ENCODE measurements at regions not wholly inside any gene's neighbourhood (a gene's known extent, or its start where the extent isn't known, plus 50 kb on each side); places are given as distances from the start of the nearest gene placed in this dataset.
"Not testable (repeated sequence)": the region's sequence is repeated elsewhere in the genome, so short reads cannot be mapped to it uniquely, and the experiment has no call there.

DNA sequence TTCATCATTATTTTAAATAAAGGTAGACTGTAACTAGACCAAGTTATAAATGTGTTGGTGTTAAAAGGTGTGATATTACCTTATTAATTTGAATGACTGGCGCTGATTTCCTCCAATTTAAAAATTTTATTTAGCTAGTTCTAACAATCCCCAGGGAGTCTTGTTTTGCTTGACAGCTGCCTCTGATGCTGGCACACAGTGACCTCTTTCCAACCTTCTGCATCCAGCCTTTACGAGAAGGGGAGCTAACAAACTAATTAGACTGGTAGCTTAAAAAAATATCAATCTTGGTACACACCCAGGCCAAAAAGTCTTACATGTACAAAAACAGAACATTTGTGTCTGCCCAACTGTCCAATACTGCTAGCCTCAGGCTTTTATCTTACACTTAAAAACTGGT, 51.8 kb upstream of the ENPEP start:
- DNase-seq = no peak

DNA sequence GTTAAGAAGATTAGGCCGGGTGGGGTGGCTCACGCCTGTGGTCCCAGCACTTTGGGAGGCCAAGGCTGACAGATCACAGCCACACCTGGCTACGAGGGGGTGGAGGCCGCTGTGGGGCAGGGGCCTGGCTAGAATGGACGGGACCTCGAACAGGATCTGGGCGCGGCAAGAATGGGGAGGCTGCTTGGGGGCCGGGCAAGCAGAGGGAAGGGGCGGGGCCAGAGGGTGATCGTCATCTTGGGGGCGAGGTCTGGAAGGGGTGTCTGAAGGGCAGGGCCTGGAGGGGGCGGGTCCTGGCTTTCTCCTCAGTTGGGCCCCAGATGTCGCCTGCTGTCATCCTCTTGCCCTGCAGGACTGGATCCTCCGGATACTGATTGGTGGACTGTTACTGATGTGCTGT, 57.3 kb upstream of the ENPEP start:
- no peak for DNase-seq

DNA sequence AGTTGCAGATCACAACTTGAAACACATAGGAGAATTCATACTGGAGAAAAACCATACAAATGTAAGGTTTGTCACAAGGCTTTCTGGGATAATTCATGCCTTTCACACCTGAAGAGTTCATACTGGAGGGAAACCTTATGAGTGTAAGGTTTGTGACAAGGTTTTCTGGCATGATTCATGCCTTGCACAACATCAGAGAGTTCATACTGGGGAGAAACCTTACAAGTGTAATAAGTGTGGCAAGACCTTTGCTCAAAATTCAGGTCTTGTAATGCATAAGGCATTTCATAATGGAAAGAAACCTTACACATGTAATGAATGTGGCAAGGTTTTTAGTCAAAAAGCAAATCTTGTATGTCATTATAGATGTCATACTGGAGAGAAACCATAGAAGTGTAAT, 58.8 kb upstream of the ENPEP start:
- DNase-seq = no peak

DNA sequence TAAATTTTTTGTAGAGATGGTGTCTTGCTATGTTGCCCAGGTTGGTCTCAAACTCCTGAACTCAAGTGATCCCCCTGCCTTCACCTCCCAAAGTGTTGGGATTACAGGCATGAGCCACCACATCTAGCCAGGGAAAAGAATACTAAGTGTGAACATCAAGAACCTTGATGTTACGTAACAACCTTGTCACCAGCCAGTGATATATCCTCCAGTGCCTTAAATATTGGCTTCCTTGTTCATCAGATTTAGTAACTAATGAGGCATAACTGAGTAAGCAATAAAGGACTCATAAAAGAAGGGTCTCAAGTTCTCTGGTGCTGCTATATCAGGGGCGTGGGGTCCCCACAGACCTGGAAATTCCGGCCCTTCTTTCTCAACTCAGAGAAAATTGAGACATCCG, 60.5 kb upstream of the ENPEP start:
- DNase-seq = no peak

DNA sequence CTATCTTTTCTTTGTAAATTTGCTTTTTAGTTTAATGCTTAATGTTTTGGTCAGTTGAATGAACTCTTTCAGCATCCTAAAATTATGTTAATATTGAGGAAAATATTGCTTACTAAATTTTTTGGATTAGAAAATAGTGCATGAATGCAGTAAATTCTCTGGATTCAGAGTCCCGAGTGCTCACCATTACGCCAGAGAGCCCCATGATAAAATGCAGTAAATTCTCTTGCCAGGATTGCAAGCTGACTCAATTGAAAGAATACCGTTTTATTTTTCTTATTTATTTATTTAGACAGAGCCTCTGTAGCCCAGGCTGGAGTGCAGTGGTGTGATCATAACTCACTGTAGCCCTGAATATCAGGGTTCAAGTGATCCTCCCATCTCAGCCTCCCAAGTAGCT, 60.9 kb upstream of the ENPEP start:
- DNase-seq = no peak

DNA sequence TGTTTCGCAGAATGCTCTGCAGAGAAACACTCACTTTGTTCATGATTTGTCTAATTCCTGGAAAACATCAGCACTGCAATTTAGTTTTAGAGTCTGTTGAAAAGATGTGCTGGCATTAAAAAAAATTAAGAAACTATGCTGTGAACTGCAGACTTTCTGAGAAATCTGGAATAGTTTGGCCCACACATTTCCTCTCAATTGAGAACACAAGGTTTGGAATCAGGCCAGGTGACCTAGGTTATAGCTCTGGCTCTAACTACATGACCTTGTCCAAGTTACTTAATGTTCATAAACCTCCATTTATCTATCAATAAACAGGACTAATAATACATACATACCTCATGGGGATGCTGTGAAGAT, 61.4 kb upstream of the ENPEP start:
- DNase-seq = no peak

DNA sequence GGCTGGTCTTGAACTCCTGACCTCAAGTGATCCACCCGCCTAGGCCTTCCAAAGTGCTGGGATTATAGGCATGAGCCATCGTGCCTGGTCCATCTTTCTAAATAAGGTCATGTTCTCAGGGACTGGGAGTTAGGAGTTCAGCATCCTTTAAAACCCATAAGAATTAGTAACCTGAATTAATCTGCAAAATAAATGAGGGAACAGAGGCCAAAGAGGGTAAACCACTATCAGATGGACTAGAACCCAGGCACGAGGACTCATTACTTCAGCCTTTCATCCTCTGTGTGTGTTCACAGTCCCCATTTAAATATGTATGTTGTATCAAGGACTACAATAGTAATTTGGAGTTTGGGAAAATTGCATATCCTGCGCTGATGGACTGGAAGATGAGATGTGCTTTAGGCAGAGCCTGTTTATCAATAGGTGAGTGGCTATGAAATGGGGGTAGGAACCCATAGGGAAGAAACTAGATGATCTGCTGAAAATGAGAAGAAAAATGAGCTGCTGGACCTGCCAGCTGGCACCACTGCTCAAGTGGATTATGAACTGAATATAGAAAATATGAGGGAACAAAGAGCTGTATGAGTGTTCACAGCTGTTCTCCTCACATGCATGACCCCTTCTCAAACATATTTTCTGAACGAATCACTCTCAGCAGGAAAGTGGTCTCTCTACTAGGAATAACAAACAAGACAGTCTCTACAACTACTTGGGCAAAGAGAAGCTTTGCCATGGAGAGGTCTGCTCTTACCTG, 62.0 kb upstream of the ENPEP start:
- peak; percentile 43 for DNase-seq

DNA sequence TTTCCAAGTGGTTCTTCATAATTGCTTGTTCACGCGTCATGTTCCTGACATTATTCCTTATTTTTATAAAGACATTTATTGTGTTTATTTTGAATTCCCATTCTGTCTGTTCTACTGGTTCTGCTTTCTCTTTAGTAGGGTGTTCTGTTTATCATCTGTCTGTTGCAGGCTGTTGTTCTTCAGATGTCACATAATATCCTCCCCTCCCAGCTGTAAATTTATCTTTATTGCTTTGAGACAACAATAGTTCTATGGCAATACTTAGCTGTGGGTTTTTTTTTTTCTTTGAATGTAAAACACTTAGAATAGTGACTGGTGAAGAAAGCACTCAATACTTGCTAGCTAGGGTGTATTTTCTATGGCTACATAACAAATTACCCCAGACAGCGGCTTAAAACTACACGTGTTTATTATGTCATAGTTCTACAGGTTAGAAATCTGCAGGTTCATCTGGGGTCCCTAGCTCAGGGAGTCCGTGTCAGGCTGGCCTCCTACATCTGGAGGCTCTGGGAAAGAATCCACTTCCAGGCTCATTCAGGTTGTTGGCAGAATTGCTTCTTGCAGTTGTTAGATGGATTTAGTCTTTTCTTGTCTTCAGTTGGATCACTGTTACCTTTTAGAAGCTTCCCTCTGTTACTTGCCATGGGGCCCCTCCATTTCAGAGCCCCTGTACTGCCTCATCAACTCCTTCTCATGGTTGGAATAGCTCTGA, 63.4 kb upstream of the ENPEP start:
- DNase-seq = peak; percentile 31

DNA sequence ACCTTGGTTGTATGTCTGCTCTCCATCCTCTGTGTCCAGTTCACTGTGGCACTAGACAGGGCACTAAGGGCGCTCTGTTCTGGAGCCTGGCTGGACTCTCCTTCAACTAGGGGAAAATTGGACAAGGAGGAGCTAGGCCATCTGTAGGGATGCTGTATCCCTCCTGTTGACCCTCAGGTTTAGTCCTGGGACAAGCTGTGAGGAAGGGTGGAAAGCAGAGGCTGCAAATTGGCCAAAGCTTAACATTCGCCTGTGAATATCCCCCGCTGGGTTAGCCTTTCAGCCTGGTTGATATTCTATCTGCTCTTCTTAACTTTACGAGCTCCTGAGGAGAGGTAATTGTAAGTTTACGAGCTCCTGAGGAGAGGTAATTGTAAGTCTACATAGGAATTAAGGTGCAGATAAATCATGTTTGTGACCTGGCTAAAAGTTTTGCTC, 64.4 kb upstream of the ENPEP start:
- peak; percentile 86 for DNase-seq

DNA sequence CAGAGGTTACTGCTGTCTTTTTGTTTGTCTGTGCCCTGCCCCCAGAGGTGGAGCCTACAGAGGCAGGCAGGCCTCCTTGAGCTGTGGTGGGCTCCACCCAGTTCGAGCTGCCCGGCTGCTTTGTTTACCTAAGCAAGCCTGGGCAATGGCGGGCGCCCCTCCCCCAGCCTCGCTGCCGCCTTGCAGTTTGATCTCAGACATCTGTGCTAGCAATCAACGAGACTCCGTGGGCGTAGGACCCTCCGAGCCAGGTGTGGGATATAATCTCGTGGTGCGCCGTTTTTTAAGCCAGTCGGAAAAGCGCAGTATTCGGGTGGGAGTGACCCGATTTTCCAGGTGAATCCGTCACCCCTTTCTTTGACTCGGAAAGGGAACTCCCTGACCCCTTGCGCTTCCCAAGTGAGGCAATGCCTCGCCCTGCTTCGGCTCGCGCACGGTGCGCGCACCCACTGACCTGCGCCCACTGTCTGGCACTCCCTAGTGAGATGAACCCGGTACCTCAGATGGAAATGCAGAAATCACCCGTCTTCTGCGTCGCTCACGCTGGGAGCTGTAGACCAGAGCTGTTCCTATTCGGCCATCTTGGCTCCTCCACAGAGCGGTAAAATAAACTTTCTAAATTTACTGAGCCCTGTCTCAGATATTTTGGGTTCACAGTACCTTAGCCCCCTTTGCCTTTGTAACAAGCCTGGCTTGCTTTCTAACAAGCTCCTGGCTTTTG, 64.9 kb upstream of the ENPEP start:
- DNase-seq = not testable (repeated sequence)

DNA sequence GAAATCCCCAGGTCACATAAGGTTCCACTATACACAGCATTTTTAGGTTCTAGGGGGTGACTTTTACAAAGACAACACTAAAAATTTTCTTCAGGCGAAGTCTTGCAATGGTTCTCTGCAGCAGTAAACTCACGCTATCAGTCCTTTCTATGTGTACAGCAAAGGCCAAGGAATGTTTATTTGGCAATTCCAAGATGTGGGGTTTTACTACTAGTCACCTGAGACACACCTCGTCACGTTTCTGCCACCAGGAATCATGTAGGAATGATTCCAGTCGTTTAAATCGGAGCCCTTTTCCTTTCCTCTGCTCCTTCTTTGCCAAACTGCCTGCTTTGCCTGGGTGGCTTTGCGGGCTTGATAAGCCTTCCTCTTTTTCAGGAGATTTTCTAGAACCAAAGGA, 75.9 kb upstream of the ENPEP start:
- DNase-seq = no peak

DNA sequence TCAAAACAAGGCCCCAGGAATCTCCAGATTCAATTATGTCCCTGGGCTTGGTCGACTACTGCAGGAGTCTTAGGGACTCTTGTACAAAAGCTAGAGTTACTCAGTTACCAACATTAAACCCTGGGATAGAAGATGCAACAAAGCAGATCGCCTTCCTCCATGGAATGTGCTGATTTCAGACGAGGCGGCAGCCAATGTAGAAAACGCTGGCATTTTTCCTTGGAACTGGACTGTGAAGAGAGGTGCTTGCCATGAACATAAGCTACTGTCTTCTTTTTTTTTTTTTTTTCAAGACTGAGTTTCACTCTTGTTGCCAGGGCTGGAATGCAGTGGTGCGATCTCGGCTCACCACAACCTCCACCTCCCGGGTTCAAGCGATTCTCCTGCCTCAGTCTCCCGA, 76.9 kb upstream of the ENPEP start:
- not testable (repeated sequence) for DNase-seq

DNA sequence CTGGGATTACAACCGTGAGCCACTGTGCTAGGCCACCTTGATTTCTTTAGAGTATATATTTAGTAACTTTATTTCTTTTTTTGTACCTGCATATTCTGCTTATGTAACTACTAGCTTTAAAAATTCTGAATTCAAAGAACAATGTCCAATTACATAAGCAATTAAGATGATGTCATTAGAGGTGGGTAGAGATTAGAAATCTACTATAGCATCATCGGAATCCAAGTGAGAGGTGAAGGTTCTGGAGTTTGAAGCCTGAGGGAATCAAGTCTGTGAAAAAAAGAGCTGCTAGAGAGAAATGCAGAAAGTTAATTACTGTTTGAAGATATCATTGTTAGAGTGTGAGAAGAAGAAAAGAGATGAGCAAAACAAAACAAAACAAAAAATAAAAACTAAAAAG, 79.0 kb upstream of the ENPEP start:
- no peak for DNase-seq

DNA sequence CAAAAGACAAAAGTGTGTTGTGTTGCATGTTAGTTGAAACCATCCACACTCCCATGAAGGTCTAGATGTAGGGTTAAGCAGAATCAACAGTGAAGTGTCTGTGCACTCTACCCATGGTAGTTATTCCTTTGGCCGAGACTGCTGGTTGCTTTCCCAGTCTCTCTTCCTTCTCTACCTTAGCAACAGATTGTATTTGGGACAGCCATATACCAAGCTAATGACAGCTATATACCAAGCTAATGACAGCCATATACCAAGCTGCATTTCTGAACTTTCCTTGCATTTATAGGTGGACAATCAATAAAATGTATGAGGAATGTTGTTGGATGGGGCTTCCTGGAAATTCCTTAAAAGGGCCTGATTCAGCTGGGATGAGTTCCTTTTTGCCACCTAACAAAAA, 80.5 kb upstream of the ENPEP start:
- no peak for DNase-seq

DNA sequence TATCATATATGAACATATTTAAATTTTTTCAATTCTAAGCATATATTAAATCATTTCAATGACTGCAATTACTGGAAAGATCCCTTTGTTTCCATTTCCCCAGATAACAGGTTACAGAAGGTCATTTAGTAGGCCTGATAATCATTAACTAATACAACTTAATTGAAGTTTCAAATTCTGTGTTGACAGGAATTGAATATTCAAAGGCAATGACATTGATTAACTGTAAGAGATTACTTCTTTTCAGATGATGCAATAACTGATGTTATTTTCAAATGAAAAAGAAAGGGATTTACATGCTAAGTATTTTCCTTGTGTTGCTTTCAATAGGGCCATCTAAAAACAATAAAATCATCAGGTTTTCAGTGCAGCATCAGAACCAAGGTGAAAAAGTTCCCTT, 81.1 kb upstream of the ENPEP start:
- DNase-seq = no peak

DNA sequence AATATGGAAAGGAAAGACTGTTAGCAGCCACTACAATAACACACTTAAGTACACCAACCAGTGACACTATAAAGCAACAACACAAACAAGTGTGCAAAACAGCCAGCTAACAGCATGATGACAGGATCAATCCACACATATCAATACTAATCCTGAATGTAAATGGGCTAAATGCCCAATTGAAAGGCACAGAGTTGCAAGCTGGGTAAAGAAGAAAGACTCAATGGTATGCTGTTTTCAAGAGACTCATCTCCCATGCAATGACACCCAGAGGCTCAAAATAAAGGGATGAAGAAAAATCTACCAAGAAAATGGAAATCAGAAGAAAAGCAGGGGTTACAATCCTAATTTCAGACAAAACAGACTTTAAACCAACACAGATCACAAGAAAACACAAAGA, 94.2 kb upstream of the ENPEP start:
- DNase-seq = no peak

DNA sequence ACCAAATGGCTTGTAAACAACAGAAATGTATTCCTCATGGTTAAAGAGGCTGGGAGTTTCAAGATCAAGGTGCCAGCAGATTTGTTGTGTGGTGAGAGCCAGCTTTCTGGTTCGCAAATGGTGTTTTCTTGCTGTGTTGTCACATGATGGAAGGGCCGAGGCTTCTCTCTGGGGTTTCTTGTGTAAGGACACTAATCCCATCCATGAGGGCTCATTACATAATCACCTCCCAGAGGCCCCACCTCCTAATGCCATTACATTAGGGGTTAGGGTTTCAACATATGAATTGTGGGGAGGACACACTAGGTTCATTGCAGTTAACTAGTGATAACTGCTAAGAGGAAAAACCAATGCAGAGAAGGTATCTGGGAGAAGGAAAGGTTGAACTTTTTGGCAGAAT, 103.5 kb upstream of the ENPEP start:
- no peak for DNase-seq

DNA sequence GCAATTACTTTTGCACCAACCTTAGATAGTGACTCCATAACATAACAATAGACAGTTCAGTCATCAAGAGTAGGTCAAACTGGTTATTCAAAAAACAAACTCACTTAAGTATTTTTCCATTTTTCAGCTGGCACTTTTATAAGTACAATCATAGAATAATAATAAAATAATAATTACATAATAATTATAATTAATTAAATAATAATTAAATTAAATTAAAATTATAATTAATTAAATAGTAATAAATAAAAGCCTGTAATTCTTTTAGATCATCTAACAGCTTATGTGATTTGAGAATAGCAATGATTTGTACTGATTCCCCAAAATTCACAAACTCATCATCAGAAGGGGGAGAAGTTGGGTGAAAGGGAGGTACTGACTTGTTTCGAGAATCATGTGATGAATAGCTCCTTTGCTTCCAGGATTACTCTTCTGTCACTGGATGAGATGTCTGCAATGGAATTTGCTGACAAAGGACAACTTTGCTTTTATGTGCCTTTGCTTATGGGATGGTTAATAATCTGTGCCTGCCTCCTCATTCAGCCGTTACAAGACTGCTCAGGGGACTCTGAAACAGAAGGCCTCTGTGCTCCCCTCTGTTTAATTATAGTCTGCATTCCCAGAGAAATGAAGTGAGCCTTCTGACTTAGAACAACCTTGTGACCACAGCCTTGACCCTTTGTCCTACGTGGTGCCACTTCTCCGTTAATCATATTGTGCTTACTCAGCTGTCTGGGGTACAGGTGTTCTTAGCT, 104.8 kb upstream of the ENPEP start:
- no peak for DNase-seq

DNA sequence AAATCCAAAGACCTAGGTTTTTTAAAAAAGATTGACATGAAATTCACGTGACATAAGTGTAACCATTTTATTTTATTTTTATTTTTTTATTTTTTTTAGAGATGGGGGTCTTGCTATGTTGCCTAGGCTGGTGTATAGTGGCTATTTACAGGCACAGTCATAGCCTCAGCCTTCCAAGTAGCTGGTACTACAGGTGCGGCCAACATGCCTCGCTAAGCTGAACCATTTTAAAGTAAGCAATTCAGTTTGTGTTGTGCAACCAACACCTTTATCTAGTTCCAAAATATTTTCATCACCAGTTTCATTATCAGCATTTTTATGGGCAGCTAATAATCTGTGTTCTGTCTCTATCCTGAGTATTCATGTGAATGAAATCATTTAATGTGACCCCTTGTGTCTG, 107.5 kb upstream of the ENPEP start:
- no peak for DNase-seq

DNA sequence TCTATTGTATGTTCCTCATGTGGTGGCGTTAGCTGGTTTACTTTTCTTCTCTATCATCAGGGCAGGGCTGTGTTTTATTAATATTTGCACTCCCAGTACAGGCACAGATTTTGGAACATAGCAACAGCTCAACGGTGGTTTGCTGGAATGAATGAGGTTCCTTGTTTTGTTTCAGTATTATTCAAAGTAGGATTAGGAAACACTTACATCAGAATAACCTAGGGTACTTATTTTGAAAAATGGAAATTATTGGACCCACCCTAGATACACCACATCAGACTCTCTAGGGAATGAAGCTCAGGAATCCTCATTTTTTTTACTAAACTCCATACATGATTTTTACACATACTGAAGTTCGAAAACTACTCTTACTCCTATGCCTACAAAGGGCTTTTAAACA, 108.8 kb upstream of the ENPEP start:
- no peak for DNase-seq

DNA sequence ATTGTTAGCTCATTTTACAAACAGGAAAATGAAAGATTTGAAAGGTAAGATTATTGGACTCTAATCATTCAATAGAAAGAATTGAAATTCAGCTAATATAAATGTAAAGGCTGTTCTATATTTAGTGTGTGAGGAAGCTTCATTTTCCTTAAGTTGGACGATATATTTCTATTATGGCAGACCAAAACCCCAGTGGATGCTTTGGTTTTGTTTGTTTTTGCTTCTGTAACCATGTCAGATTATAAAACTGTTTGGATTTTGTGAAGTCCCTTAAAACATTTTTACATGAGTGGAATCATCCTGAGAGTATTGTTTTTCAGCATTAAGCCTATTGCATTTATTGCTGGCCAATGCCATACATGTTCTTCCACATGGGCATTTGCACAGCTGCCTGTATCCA, 110.2 kb upstream of the ENPEP start:
- no peak for DNase-seq

DNA sequence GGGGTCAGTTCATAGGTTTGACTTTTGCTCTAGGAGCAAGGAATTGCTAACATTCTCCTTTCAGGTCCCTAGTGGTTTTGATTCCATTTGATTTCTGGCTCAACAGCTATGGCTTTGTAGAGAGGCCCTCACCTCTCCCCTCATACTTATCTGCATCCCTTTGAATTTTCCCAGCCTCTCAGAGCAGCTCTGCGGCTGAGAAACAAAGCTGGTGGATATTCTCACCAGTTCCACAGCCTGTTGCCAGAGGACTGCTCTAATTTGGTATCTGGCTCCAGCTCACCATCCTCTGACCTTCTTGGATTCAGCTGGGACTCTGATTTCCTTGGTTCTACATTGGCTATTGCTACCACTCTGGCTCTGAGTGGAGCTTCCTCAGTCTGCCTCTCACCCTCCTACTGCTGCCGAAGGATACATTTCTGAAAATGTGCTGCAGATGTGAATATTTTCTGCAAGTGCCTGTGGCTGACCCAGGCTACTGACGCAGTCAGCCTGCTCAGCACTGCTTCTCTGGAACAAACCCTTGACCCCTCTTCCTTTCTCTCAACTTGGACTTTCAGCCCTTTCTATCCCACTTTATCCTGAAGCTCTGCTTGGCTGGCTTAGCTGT, 110.9 kb upstream of the ENPEP start:
- DNase-seq = no peak

DNA sequence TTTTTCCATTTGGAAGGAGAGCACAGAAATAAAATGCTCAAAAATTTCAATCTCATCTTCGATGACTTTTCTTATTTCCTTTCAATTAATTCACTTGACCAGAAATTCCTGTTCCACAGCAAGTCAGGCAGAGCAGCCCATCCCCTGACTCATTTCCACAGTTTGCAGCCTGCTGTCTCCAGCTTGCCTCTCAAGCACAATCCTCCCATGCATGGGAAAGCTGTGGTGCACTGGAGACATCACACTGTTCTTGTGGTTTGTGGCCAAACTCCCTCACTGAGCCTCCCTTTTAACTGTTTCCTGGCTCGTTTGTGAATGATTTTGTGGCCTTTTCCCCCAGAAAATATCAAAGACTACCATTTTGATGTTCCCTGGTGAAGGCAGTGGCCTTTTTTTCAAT, 114.0 kb upstream of the ENPEP start:
- no peak for DNase-seq
